ENCODE measurements at regions not wholly inside any gene's neighbourhood (a gene's known extent, or its start where the extent isn't known, plus 50 kb on each side); places are given as distances from the start of the nearest gene placed in this dataset.
"Not testable (repeated sequence)": the region's sequence is repeated elsewhere in the genome, so short reads cannot be mapped to it uniquely, and the experiment has no call there.

GRCh38 chr22:25452116-25452700, 112.3 kb upstream of the GRK3 start:
- no peak overlapping the region for H3K27ac ChIP-seq
- H3K36me3 ChIP-seq: peaks cover 12% of the 10 kb centered on the region
- no peak for DNase-seq (ENCODE audit: low spot score)
- no peak for TF ChIP-seq CTCF (IDR thresholded peaks at IDR 0.05)
- no peak overlapping the region for H3K4me3 ChIP-seq
- peaks cover 0 to 34% of the 10 kb centered on the region in 2 donors for H3K4me1 ChIP-seq
- no peaks in the 10 kb centered on the region for H3K9me3 ChIP-seq
- H3K27me3 ChIP-seq: no peaks in the 10 kb centered on the region

- Histone ChIP-seq H3K27me3 (no peaks in the 10 kb centered on the region), H3K4me3 (no peak overlapping the region), H3K9me3 (no peaks in the 10 kb centered on the region), H3K27ac (no peak overlapping the region), H3K36me3 (peaks cover 16% of the 10 kb centered on the region), H3K4me1 (peaks cover 0 to 34% of the 10 kb centered on the region in 2 donors)
- no peak for DNase-seq (ENCODE audit: low spot score)
- TF ChIP-seq CTCF (IDR thresholded peaks at IDR 0.05): no peak
These were observed 111.4 kb upstream of the GRK3 start for GRCh38 chr22:25453058-25453457.

- Histone ChIP-seq H3K4me3 (no peak overlapping the region), H3K36me3 (peaks cover 17% of the 10 kb centered on the region)
- TF ChIP-seq CTCF (IDR thresholded peaks at IDR 0.05): no peak
These were observed 110.9 kb upstream of the GRK3 start for GRCh38 chr22:25453557-25453956.

GRCh38 chr22:25456300-25457043, 108.0 kb upstream of the GRK3 start:
- H3K9me3 ChIP-seq; DNase-seq (ENCODE audit: low spot score); H3K27ac ChIP-seq; H3K4me3 ChIP-seq; H3K27me3 ChIP-seq: not testable (repeated sequence)
- H3K36me3 ChIP-seq: peaks cover 46% of the 10 kb centered on the region
- peaks cover 0 to 12% of the 10 kb centered on the region in 2 donors for H3K4me1 ChIP-seq

More at GRCh38 chr22:25453557-25453956, 110.9 kb upstream of the GRK3 start:
- H3K4me1 ChIP-seq: peaks cover 0 to 33% of the 10 kb centered on the region in 2 donors
- H3K27me3 ChIP-seq: no peaks in the 10 kb centered on the region
- H3K9me3 ChIP-seq: no peaks in the 10 kb centered on the region
- H3K27ac ChIP-seq: no peak overlapping the region
- DNase-seq (ENCODE audit: low spot score): no peak

GRCh38 chr22:25458631-25459030, 105.8 kb upstream of the GRK3 start:
- peaks cover 47% of the 10 kb centered on the region for H3K36me3 ChIP-seq
- not testable (repeated sequence) for DNase-seq (ENCODE audit: low spot score)

GRCh38 chr22:25460682-25461081, 103.8 kb upstream of the GRK3 start:
- H3K27me3 ChIP-seq; H3K9me3 ChIP-seq; DNase-seq (ENCODE audit: low spot score); H3K4me1 ChIP-seq; H3K4me3 ChIP-seq; H3K27ac ChIP-seq: not testable (repeated sequence)
- peaks cover 37% of the 10 kb centered on the region for H3K36me3 ChIP-seq

More at GRCh38 chr22:25458631-25459030, 105.8 kb upstream of the GRK3 start:
- not testable (repeated sequence) for H3K4me1 ChIP-seq, H3K27ac ChIP-seq, H3K4me3 ChIP-seq, H3K9me3 ChIP-seq, H3K27me3 ChIP-seq

GRCh38 chr22:25461301-25461700, 103.2 kb upstream of the GRK3 start:
- Histone ChIP-seq H3K4me1 (no peaks in the 10 kb centered on the region), H3K27me3 (no peaks in the 10 kb centered on the region), H3K4me3 (no peak overlapping the region), H3K36me3 (peaks cover 37% of the 10 kb centered on the region), H3K9me3 (no peaks in the 10 kb centered on the region), H3K27ac (no peak overlapping the region)
- DNase-seq (ENCODE audit: low spot score): no peak
- TF ChIP-seq CTCF (IDR thresholded peaks at IDR 0.05): no peak

Data from right atrium auricular region (tissue), 2 donors.